ENCODE measurements at regions not wholly inside any gene's neighbourhood (a gene's known extent, or its start where the extent isn't known, plus 50 kb on each side); places are given as distances from the start of the nearest gene placed in this dataset.

DNA sequence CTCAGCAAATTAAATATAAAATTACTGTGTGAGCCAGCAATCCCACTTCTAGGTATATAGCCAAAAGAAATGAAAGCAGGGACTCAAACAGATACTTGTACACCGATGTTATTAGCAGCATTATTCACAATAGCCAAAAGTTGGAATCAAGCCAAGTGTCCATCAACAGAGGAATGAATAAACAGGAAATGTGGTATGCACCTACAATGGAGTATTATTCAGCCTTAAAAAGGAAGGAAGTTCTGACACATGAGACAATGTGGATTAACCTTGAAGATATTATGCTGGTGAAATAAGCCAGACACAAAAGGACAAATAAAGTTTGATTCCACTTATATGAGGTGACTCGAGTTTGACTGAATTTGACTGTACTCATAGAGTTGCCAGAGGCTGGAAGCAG lies 108.3 kb upstream of the DUSP21 start:
- H3K27ac ChIP-seq, result no peak overlapping the region
- no peaks in the 10 kb centered on the region for H3K4me1 ChIP-seq
- H3K4me3 ChIP-seq, result no peak overlapping the region
- no peaks in the 10 kb centered on the region for H3K9me3 ChIP-seq
- TF ChIP-seq POLR2AphosphoS5 (IDR thresholded peaks at IDR 0.05) (no peak), POLR2A (IDR thresholded peaks at IDR 0.05) (no peak), EP300 (IDR thresholded peaks at IDR 0.05) (no peak)
- TF ChIP-seq, protein P1, sequence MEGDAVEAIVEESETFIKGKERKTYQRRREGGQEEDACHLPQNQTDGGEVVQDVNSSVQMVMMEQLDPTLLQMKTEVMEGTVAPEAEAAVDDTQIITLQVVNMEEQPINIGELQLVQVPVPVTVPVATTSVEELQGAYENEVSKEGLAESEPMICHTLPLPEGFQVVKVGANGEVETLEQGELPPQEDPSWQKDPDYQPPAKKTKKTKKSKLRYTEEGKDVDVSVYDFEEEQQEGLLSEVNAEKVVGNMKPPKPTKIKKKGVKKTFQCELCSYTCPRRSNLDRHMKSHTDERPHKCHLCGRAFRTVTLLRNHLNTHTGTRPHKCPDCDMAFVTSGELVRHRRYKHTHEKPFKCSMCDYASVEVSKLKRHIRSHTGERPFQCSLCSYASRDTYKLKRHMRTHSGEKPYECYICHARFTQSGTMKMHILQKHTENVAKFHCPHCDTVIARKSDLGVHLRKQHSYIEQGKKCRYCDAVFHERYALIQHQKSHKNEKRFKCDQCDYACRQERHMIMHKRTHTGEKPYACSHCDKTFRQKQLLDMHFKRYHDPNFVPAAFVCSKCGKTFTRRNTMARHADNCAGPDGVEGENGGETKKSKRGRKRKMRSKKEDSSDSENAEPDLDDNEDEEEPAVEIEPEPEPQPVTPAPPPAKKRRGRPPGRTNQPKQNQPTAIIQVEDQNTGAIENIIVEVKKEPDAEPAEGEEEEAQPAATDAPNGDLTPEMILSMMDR (IDR thresholded peaks at IDR 0.05), result no peak
- DNase-seq (ENCODE audit: low spot score in 2 of 2), result no peak
- no peaks in the 10 kb centered on the region for H3K36me3 ChIP-seq
- H3K27me3 ChIP-seq, result no peaks in the 10 kb centered on the region
- 65% methylated on average over 2 of the region's 2 CpGs for WGBS

DNA sequence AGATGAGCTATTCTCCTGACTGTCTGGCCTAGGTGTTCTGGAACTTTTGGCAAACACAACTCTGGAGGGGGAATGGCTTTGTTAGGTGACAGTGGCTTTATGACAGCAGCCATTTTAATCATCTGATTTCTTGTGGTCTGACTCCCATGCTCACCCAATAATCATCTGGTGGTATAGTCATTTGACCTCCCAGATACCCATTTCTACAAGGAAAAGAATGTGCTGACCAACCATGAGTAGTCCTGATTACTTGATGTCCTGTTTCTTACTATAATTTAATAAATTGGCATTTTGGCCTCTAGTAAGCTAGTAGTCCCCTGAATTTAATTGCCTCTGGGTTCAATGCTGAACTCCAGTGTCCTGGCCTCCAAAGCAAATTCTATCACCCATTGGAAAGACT lies 109.9 kb upstream of the DUSP21 start:
- Histone ChIP-seq H3K36me3 (no peaks in the 10 kb centered on the region), H3K4me1 (no peaks in the 10 kb centered on the region), H3K27me3 (no peaks in the 10 kb centered on the region), H3K9me3 (no peaks in the 10 kb centered on the region), H3K4me3 (no peak overlapping the region), H3K27ac (no peak overlapping the region)
- DNase-seq (ENCODE audit: low spot score in 2 of 2), result no peak
- no peak for TF ChIP-seq POLR2AphosphoS5 (IDR thresholded peaks at IDR 0.05)
- TF ChIP-seq, protein P1 (IDR thresholded peaks at IDR 0.05), result no peak
- TF ChIP-seq POLR2A (IDR thresholded peaks at IDR 0.05), result no peak
- no peak for TF ChIP-seq EP300 (IDR thresholded peaks at IDR 0.05)

DNA sequence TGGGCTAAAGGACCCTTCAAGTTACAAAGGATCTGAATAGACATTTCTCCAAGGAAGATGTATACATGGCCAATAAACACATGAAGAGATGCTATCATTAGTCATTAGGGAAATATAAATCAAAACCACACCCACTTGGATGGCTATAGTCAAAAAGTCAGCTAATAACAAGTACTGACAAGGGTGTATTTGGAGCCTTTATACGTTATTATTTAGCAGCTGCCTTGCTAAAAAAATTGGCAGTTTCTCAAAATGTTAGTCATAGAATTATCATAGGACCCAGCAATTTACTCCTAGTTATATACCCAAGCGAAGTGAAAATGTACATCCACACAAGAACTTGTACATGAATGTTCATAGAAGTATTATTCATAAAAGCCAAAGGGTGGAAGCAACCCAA lies 112.7 kb upstream of the DUSP21 start:
- no peak for TF ChIP-seq EP300 (IDR thresholded peaks at IDR 0.05)
- TF ChIP-seq, protein P1 (IDR thresholded peaks at IDR 0.05), result no peak
- no peak for TF ChIP-seq POLR2AphosphoS5 (IDR thresholded peaks at IDR 0.05)
- TF ChIP-seq POLR2A (IDR thresholded peaks at IDR 0.05), result no peak
- H3K4me3 ChIP-seq, result no peak overlapping the region
- H3K4me1 ChIP-seq, result no peaks in the 10 kb centered on the region
- DNase-seq (ENCODE audit: low spot score in 2 of 2), result no peak
- WGBS, result 32% methylated on average over 2 of the region's 2 CpGs
- no peaks in the 10 kb centered on the region for H3K36me3 ChIP-seq
- no peaks in the 10 kb centered on the region for H3K27me3 ChIP-seq
- H3K9me3 ChIP-seq, result no peaks in the 10 kb centered on the region
- no peak overlapping the region for H3K27ac ChIP-seq

DNA sequence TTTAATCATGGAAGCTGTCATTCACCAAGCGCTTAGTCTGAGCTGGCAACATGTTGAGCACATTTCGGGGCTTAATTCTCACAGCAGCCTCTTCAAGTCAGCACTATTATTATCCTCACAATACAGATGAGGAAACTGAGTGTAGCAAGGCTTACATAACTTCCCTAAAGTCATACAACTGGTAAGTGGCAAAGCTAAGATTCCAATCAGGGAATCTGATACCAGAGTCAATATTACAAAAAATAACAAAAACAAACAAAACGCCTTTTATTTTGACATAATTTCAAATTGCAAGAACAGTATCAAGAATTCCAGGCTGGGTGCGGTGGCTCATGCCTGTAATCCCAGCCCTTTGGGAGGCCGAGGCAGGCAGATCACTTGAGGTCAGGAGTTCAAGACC lies 120.4 kb upstream of the DUSP21 start:
- no peaks in the 10 kb centered on the region for H3K4me1 ChIP-seq
- H3K36me3 ChIP-seq, result no peaks in the 10 kb centered on the region
- DNase-seq (ENCODE audit: low spot score in 2 of 2), result no peak
- H3K9me3 ChIP-seq, result no peaks in the 10 kb centered on the region
- TF ChIP-seq POLR2A (IDR thresholded peaks at IDR 0.05), result no peak
- no peak overlapping the region for H3K4me3 ChIP-seq
- no peaks in the 10 kb centered on the region for H3K27me3 ChIP-seq
- WGBS, result 86% methylated on average over 5 of the region's 5 CpGs
- H3K27ac ChIP-seq, result no peak overlapping the region

DNA sequence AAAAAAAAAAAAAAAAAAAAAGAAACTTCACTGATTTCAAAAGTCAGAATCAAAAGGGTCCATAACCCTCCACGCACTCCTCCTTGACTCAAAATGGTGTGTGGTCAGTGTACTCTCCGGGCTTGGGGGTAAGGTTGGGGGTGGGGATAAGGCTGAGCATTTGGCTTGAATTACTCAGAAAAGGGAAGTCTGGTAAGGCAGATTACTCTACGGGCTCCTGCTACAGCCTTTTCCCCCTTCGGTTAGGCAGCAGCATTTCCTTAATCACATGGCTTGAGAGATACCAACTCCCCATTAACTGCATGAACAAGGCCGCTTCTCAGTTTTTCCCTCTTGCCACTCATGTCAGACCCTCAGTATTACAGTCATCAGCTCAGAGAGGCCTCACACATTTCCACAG lies 135.4 kb upstream of the DUSP21 start:
- DNase-seq (ENCODE audit: low spot score in 2 of 2), result no peak
- TF ChIP-seq EP300 (IDR thresholded peaks at IDR 0.05), result no peak
- TF ChIP-seq POLR2AphosphoS5 (IDR thresholded peaks at IDR 0.05), result no peak
- TF ChIP-seq, protein P1 (IDR thresholded peaks at IDR 0.05), result no peak
- TF ChIP-seq POLR2A (IDR thresholded peaks at IDR 0.05), result no peak
- 74% methylated on average over 5 of the region's 5 CpGs for WGBS

DNA sequence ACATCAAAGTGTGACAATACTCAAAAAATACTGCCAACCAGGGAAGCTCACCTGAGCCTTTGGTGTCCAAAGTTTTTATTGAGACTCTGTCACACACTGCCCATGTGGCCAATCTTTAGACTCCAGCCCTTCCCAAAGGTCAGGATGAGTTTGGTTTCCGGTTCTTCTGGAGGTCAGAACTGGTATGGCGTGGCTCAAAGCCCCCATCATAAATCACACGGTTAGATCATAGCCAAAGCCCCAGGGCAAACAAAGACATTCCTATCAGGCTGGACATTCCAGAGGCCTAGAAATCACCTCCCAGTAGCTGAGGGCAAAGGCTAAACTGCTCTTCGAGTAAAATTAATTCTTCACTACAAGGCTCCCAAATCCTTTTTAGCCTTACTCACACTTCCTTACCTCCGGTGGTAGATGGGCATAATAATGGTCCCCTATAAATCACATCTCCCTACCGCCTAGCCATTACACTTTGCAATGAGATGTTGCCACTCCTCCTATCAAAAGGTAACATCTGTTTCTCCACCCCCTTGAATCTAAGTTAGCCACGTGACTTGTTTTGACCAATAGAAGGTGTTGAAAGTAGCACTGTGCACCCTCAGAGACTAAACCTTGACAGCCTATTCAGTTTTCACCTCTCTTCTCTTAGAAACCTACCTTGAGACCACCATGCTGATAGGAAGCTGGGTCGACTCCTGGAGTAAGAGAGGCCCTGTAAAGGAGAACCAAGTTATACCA lies 137.8 kb upstream of the DUSP21 start:
- H3K4me3 ChIP-seq, result no peak overlapping the region
- H3K4me1 ChIP-seq, result no peaks in the 10 kb centered on the region
- H3K36me3 ChIP-seq, result no peaks in the 10 kb centered on the region
- H3K27me3 ChIP-seq, result no peaks in the 10 kb centered on the region
- no peaks in the 10 kb centered on the region for H3K9me3 ChIP-seq
- no peak for DNase-seq (ENCODE audit: low spot score in 2 of 2)
- TF ChIP-seq, protein P1 (IDR thresholded peaks at IDR 0.05), result no peak
- TF ChIP-seq EP300 (IDR thresholded peaks at IDR 0.05), result no peak
- TF ChIP-seq POLR2A (IDR thresholded peaks at IDR 0.05), result no peak
- TF ChIP-seq POLR2AphosphoS5 (IDR thresholded peaks at IDR 0.05), result no peak
- no peak overlapping the region for H3K27ac ChIP-seq
- 68% methylated on average over 7 of the region's 8 CpGs for WGBS

More for the DNA sequence above, 135.4 kb upstream of the DUSP21 start:
- H3K4me3 ChIP-seq, result no peak overlapping the region
- no peak overlapping the region for H3K27ac ChIP-seq
- H3K4me1 ChIP-seq, result no peaks in the 10 kb centered on the region
- H3K27me3 ChIP-seq, result no peaks in the 10 kb centered on the region
- H3K9me3 ChIP-seq, result no peaks in the 10 kb centered on the region
- no peaks in the 10 kb centered on the region for H3K36me3 ChIP-seq

All from suprapubic skin (tissue), 4 donors.